ENCODE measurements at regions not wholly inside any gene's neighbourhood (a gene's known extent, or its start where the extent isn't known, plus 50 kb on each side); places are given as distances from the start of the nearest gene placed in this dataset.
"Not testable (repeated sequence)": the region's sequence is repeated elsewhere in the genome, so short reads cannot be mapped to it uniquely, and the experiment has no call there.

DNA sequence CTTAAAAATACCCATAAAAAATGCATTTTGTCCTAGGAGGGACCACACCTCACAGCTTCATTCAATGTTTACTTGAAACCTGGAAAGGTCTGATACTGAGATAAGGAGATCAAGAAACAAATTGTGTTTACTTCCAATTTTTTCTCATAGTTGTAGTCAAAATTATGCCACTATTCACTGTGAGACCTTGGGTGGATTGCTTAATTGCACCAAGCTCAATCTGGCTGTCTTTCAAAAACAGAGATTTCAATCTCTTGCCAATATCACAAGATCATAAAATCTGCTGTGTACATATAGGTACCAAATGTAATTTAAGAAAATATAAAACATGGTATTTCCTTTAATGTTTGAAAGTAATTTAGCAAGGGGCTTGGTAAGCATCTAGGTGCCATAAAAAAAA is 186.4 kb upstream of the THBS1 start:
- DNase-seq (ENCODE audit: low read depth), result no peak

DNA sequence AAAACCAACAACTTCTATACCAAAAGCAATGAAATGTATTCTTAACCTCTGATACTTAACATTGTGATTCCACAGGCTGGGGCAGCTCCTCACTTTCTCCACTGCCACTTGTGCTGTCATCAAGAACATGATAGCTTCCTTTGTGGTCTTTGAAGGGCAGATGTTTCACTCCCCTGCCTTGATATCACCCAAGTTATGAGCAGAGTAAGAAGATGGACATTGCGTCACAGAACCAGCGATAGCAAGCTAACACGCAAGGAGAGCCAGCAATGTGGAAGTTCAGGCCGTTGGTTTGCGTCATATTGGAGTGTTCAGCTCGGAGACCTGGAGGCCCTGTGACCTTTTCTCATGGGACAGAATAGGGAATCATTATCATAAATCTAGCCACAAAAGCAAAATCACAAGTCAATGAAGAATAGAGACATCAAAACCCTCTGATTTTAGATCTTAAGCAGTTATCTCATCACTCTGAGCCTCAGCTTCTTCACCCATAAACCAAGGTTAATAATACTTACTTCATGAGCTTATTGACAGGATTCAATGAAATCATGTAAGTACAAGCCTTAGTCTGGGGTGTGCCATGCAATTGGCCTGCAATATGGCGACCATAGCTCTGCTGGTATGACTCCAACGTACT is 183.8 kb upstream of the THBS1 start:
- DNase-seq (ENCODE audit: low read depth), result no peak

DNA sequence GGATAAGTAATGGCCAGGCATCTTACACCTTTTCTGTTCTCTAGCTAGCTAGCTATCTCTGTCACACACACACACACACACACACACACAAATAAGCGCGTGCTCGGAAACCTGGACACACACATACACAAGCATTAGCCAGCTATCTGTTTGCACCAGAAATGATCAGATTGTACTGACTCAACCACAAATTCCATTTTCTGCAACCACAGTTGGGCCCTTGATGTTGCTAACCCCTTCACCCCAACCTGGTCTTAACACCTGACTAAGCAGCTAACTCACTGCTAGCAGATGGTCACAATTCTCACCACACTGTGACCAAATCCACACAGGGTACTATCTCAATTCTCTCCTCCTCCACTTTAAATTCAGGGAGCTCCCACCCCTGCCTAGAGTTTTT is 183.0 kb upstream of the THBS1 start:
- no peak for DNase-seq (ENCODE audit: low read depth)

DNA sequence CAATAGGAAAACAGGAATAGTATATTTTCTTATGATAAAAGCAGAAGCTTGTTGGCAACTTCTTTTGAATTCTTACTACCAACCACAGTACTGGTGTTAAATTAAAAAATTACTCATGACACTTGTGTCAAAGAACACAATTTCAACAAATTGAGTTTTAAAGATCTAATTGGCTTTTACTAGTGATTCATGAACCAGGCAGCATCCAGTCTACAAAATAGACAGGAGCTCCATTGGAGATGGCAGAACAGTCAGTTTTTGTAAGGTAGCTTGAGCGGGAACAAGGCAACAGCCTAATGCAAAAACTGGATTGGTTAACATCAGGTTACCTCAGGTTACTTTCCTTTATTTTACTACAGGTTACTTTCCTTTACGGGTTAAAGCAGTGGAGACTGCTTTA is 181.3 kb upstream of the THBS1 start:
- DNase-seq (ENCODE audit: low read depth), result no peak

DNA sequence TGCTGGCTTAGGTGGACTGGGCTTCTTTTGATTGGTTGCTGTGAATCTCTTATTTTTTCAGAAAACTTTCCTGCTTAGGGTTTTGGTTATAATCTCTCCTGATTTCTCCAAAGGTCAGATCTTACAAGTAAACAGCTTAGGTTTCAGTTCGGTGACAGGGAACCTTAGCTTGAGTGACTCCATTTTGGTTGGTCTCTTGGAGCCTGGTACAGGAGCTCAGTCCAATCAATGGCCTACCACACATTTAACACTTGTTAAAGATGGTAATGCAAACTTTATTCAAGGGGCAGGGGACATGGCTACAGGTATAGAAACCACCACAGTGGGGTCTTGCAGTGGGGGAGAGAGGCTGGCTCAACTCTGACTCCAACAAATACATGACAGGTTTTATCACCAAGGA is 180.9 kb upstream of the THBS1 start:
- DNase-seq (ENCODE audit: low read depth), result no peak

DNA sequence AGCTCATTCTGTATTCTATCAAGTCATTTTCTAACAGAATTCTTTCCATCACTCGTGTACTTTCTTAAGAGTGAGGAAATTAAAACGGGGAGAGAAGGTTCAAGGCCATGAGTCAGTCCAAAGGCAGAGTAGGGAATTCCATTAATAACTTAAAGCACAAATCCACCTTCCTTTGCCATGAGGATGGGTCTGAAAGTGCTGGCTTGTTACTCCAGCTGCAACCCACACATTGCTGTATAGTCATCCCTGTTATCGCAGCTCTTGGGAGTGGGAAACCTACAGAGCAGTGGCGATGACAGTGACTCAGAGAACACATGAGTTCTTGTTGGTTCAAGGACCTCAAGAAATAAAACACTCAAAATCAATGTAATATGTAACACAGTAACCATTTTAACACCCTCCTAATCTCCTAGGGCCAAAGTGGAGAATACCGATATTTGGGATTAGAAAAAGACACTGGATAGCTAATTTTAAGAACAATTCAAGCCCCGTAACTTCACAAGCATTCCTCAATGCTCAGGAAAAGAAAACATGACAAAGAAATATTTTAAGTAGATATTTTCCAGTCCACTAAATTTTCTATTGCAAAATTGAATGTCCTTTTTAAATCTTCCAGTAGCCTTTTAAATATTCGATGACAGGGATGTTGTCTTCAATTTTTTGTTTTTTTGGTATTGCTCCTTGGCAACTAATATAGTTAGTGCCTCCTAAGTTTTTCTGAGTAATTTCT is 179.9 kb upstream of the THBS1 start:
- DNase-seq (ENCODE audit: low read depth), result peak; percentile 69

DNA sequence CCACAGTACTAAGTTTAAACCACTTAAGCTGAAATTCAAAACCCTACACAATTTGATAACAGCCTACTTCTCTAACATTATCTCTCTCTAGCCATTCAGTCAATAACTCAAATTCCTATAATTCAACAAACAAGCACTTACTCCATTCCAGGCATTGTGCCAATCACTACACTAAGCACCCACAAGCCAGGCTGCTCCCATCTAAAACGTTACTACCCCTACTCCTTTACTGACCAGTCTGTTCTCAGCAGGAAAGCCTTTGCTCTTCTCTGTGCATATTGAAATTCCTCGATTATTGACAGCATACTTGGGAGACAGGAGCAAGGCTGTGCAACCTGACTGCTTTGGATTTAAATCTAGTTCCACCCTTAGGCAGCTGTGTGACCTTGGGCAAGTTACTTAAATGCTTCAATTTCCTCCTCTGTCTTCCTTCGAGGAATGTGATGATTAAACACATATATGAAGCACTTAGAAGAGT is 177.2 kb upstream of the THBS1 start:
- DNase-seq (ENCODE audit: low read depth), result peak; percentile 91

DNA sequence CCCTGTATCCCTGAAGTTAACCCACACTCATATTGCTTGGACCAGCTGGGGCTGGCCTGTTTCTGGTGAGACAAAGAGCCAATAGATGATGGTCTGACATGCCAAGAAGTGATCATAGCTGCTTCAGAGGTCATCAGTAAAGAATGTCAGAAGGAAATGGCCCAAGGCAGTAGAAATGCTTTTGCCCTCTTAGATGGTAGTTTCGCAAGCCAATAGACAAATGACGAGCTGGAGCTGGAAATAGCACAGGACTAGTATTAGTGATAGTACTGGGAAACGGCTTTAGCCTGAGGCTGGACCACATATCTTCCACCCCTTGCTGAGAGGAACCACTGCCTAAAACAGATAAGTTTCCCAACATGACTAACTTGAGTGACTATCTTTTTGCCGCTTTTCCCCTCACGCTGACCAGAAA is 176.1 kb upstream of the THBS1 start:
- peak; percentile 96 for DNase-seq (ENCODE audit: low read depth)

DNA sequence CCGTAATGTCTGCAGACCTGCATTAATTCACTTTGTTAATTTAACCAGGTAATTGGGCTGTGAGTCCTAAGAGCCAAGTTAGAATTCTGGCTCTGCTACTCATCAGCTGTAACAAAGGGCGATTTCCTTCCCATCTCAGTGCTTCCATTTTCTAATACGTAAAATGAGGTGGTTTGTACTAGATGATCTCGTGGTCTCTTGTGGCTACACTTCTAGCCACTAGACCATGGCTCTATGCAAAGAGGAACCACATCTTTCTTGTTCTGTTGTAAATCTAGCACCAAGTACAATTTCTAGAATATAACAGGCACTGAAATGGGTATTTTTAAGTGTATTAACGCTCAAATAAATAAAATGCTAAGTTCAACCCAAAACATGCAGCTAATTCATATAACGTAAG is 174.4 kb upstream of the THBS1 start:
- DNase-seq (ENCODE audit: low read depth), result no peak

DNA sequence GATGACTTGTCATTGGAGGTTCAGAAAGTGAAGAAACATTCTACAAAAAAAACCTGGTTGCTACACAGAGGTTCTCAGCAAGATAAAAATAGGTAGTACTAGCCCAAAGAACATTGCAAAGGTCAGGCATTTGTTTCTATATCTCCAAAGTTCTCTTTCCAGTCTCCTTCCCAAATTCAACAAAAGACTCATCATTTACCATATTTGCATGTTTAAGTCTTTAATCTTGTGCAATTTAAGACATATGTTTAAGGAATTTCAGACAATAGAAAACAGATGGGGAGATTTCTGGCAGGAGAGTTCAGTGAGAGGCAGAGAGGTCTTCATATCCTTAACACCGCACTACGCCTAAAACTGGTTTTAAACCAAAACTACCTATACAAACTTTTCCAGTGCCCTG is 173.8 kb upstream of the THBS1 start:
- DNase-seq (ENCODE audit: low read depth), result peak; percentile 36

DNA sequence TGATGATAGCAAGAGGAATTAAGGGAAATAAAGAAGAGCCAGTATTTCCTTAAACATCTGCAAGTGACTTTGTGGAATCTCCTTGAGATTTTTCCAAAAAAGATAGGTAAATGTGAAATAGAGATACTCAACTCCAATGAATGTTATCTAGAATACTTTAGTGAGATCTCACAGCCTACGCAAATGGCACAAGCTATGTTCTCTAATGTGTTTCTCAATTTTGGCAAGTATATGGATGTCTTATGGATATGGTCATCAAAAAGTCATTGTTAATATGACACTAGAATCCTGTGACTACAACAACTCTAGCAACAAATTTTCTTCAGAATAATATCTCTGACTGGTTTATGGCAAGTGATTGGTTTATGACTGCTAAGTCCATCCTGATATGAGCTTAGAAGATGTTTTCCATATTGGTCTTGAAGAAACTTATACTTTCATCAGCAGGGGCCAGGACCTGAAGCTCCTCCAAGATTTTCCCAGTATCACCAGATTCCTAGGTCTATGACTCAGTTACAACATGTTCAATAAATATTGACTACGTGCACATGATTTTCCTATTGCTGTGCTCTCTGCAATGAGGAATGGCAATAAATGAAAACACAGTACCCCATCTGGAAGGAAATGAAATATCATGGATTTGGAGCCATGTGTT is 170.9 kb upstream of the THBS1 start:
- DNase-seq (ENCODE audit: low read depth), result no peak

DNA sequence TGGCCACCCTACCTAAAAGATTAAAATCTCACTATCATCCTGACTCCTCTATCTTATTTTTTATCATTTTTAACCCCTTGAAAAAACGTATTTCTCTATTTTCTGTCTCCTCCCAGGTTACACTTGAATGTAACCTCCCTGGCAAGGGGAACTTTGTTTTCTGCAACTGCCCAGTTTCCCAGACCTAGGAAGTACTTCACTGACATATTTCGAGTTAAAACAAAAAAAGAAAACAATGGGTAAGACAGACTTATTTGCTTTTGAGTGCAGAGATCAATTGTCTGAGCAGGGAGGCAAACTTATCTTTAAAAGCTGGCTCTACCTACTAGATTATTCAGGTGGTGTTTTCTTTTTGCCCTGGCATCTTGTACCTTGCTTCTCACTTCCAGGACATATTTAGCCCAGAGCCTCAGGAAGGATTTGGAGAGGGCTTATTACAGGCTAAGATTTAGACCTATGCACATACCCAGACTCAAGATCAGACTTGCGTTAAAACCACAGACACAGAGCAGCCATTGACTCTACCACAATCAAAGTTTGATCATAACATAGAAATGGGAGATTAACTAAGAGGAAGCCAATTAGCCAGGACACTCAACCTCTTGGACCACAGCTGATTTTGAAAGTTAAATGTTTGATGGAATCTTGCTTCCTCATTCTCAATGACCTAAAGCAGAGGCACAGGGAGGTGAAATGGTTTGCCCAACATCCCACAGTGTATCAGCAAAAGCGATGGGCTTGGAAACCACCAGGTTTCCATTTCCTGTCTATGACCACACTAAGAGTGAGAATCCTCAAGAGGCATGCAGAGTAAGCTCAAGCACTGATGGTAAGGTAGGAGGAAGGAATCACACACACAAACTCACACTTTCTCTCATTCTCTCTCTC is 169.5 kb upstream of the THBS1 start:
- DNase-seq (ENCODE audit: low read depth), result peak; percentile 39

DNA sequence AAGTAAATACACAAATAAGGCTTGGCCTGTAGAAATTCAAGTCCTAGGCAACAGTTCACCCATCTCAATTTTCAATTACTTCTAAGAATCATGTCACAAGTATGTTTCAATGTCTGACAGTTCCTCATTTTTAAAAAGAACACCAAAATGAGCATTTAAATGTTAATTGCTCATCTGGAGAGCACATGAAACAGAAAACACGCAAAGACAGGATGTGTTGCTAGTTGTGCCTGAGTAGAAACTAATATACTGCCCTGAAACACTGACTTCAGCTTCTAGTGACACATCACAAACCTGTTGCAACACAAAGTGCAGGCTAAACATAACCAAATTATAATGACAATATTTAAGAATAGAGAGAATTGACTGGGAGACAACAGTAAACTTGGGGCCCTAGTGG is 167.3 kb upstream of the THBS1 start:
- DNase-seq (ENCODE audit: low read depth), result no peak

DNA sequence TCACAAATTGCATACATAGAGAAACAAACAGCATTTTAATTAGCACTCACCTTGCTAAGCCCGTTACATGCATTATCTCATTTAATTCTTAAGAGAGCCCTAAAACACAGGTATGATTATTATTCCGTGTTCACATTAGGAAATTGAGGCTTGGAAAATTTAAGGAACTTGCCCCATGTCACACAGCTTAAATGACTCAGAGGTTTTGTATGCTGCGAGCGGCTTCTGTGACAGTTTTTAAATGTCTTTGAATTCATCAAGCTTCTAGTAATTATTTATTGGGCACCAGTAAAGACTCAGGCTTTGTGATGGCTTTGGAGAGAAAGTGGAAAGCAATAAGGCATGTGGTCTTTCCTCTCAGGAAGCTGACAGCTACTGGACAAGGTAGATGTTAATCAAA is 166.7 kb upstream of the THBS1 start:
- DNase-seq (ENCODE audit: low read depth), result no peak

DNA sequence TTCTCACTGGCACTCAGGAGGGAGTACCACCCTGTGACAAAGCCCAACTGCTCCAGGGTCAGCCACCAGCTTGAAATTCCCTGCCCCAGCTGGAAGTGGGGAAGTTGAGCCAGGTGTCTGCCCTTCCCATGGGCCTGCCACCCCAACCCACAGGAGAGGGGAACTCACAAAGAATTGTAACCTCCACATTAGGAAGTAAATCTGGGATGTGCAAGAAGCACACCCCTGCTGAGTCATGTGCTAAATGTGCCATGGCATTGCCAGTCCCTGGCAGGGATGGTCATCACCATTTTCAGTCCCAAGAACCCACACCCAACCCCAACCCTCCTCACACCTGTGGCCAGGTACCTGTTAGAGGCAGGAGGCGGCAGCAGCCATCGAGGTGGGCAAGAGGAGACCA is 165.2 kb upstream of the THBS1 start:
- no peak for DNase-seq (ENCODE audit: low read depth)

DNA sequence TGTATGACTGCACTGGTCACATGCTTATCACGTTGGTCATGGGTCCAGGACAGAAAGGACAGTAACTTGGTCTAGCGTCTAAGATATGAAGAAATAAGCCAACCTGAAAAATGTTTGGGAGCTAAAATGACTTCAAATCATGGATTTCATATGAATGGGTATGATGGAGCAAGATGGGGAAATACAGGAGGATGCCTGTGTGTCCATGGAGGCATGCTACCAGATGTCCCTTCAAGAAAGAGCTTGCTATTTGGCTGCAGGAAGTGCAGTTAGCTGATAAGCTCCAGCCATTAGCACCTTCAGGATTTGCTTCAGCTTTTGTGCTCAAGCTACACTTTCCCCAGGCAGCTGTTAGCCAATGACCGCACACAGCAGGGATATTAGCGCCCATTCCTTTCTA is 164.6 kb upstream of the THBS1 start:
- no peak for DNase-seq (ENCODE audit: low read depth)

DNA sequence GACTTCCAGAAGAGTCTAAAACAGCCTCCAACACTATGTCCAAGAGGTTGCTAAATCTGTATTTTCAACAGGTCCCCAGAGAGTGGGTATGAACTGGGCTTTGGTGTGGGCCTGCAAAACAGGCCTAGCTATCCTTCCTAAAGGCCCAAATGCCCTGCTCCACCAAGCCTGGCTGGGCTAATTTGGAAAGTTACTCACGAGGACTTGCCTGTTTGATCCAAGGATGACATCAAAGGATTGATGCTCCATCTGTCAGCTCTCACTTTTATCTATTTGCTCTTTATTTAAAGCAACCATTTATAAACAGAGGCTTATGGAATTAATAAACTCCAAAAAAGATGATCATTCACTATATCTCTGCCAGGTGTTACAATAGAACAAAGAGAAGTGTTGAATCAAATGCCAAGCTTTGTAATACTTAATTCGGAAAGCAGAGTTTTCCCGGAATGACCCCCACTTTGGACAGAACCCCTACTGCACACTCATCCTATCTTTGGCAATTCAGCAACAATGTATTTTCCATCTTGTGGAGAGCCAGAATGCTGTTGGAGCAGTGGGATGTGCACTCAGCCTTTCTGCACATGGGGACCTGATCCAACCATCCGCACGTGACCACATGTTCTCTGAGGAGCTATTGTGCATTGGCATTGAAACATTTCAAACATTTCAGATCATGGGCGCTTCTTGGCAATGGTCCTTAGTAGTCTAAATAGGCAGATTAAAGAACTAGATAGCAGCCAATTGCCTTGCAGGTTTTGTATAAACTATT is 163.3 kb upstream of the THBS1 start:
- no peak for DNase-seq (ENCODE audit: low read depth)

DNA sequence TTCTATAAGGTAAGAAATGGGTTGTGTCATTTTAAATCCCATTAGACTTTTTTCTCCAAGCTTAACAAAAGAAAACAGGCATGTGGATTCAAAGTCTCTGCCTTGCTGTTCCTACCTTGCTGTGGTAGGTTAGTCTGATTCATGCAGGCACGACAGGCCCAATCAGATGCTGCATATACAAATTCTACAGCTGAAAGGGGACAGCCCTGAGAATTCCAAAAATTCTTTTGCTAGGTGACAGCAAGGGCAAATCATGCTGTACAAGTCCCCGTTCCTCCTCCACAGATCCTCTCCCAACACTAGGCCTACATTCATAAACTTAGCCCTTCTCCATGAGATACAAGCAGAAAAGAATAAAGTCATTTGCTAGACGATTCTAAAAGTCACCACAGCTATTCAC is 161.2 kb upstream of the THBS1 start:
- no peak for DNase-seq (ENCODE audit: low read depth)

DNA sequence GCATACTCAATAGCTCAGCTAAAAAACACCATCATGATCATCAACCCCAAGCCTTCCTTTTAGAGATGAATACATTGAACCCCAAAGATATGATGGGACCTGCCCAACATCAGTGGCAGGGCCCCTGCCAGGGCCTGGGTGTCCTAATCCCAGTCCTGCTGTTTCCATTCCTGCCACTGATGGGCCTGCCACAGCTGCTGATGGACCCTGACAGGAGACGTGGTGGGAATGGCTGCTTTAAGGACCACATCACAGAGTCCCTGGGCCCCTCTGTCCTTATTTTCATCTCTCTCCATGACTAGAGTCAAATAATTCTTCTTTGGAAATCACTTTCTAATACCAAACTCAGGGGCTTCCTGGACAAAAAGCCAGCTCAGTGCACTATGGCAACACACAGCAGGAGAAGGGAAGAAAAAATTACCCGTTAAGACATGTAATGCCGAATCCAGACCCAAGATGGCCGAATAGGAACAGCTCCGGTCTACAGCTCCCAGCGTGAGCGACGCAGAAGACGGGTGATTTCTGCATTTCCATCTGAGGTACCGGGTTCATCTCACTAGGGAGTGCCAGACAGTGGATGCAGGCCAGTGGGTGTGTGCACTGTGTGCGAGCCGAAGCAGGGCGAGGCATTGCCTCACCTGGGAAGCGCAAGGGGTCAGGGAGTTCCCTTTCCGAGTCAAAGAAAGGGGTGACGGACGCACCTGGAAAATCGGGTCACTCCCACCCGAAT is 160.6 kb upstream of the THBS1 start:
- not testable (repeated sequence) for DNase-seq (ENCODE audit: low read depth)

DNA sequence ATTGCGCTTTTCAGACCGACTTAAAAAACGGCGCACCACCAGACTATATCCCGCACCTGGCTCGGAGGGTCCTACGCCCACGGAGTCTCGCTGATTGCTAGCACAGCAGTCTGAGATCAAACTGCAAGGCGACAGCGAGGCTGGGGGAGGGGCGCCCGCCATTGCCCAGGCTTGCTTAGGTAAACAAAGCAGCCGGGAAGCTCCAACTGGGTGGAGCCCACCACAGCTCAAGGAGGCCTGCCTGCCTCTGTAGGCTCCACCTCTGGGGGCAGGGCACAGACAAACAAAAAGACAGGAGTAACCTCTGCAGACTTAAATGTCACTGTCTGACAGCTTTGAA is 160.1 kb upstream of the THBS1 start:
- not testable (repeated sequence) for DNase-seq (ENCODE audit: low read depth)

Measured in iris pigment epithelial cell (primary cell).